ENCODE measurements at regions not wholly inside any gene's neighbourhood (a gene's known extent, or its start where the extent isn't known, plus 50 kb on each side); places are given as distances from the start of the nearest gene placed in this dataset.

DNA sequence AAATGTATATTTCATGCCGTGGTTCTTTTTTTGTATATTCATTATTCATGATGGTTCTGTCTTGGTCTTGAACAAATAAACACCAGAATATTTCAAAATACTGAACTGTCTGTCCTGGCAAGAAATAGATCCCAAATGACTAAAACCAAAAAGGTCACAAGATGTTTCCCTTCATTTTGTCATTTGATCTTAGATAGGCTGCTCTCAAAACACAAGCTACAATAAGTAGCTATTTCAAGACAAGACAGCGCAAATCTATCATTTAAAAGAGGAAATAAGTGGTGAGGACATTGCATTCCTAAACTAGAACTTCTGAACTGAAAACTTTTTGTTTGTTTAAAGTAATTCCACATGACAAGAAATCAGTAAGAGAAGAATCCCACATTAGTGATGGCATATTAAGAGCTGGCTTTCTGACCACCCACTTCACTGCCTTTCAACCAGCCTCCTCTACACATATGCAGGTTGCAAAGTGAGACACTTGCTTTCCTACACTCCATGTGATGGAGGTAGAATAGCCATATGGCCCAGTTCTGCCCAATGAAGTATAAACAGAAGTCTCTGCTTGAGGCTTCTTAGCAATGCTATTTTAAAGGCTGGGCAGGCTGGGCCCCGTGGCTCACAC lies 54.4 kb upstream of the CCDC28A start:
- no peak for DNase-seq

DNA sequence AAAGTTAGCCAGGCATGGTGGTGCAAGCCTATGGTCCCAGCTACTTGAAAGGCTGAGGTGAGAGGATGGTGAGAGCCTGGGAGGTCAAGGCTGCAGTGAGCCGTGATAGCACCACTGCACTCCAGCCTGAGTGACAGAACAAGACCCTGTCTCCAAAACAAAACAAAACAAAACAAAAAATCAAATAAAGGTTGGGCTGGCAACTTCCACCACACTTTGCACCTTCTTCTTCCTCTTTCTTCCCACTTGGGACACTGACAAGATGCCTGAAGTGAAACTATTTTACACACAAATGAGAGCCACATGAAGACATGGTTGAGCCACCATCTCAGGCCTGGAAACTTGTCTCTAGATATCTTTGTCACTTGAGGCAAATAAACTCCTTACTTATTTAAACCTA lies 53.8 kb upstream of the CCDC28A start:
- DNase-seq, result no peak

DNA sequence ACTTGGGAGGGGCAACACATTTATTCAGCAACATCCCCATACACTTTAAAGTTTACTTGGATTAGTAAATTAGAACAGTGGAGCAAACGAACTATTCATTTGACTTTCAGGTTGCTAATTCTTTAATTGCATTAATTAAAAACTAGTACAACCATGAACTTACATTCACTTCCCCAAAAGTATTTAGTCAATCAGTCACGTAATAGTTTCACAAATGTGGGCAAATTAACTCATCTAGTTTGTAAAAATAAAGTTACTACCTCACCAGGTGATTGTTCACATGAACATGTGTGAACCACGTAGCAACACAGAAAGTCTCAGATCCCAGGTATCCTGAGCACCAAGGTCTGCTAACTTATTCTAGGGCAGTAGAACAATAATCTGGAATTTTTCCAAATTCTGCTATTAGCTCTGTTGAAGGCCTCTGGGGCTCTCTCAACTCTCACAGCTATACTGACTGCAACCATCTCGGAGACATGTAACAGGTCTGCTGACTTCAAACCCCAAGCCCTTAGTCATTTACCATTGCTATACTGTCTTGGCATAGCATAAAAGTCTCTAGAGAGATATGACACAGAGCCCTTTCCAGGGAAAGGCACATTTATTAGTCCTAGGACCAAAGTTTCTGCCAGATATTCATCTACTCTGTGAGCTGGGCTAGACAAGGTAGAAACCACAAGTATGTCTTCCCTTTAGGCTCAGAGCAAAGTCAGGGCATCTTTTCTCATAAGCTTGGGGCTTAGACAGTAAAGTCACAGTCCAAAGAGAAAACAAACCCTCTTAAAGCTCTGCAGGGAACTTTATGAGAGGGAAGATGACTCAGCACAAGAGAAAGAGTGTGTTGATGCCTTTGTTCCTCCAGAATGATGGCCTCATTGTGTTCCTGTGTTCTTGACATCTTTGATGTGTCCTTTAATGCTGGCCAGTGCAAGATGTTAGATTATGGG lies 50.9 kb upstream of the CCDC28A start:
- no peak for DNase-seq
